Heart left ventricle (tissue), 13 donors: ENCODE measurements at regions not wholly inside any gene's neighbourhood (a gene's known extent, or its start where the extent isn't known, plus 50 kb on each side); places are given as distances from the start of the nearest gene placed in this dataset.
"Not testable (repeated sequence)": the region's sequence is repeated elsewhere in the genome, so short reads cannot be mapped to it uniquely, and the experiment has no call there.

ENCODE experiments used
- CTCF ChIP-seq, 12 donors: fragments of 200-600 bp; sonication (generic) in 4 of 12; IDR thresholded peaks; one replicate each; pipeline versions ENCODE4 v1.5.0 to v1.8.0; 2018 to 2022; ENCODE audit warnings: antibody characterized with exemption in 12 of 12, mild to moderate bottlenecking in 5 of 12
- POLR2A ChIP-seq, 2 donors: fragments of 450-650 bp; IDR thresholded peaks; one replicate each; pipeline ENCODE4 v1.6.1; 2017; ENCODE audit warnings: antibody characterized with exemption in 2 of 2, mild to moderate bottlenecking in 2 of 2, moderate library complexity in 2 of 2
- donor health status: ischemic (EF 13 %, LVEDD 7.1; RV severe dilation, severe dysfunction).
- donor health status: DM: no; HTN: yes; CAD: no.
- donor health status: DM: no; HTN: no; CAD: no.
- donor health status: ischemic (EF 25% LVEDD 6.9; RV normal size, moderate dysfunction).
- donor health status: ischemic (EF 25% LVEDD 5.7; RV mildly dilated, moderate dysfunction).
- donor health status: ischemic (EF 35%, LVEDD 5.7; RV mildly dilated, moderate dysfunction).
- donor health status: nonischemic (EF 11% LVEDD 7.7; RV severe dilation, severe dysfunction).
- donor health status: DM: yes; HTN: yes; CAD: no.
- donor health status: PGD.
- donor health status: ischemic (EF 29% LVEDD 5.4; RV normal size, mild dysfunction).
- donor health status: nonischemic (EF 23%, LVEDD 6.1; RV moderate dilation, normal function).

- TF ChIP-seq CTCF, POLR2A (IDR thresholded peaks at IDR 0.05): not testable (repeated sequence)
Observed at GRCh38 chr4:118485801-118486314, 133.1 kb upstream of the PRSS12 start.
